H9 (cell line): ENCODE measurements at regions not wholly inside any gene's neighbourhood (a gene's known extent, or its start where the extent isn't known, plus 50 kb on each side); places are given as distances from the start of the nearest gene placed in this dataset.

Experiments
- DNase-seq: peaks from one replicate; pipeline ENCODE4 v3.0.0-alpha.2; 2017
- H2AFZ ChIP-seq: one replicate; pipeline ENCODE4 v1.6.1; 2013; ENCODE audit warnings: mild to moderate bottlenecking, low read length, control low read depth, moderate library complexity
- H2AK5ac ChIP-seq: 2 replicates; pipeline ENCODE4 v1.6.1; 2013; ENCODE audit warnings: low read length, control low read depth, mixed read lengths; ENCODE audit not compliant: insufficient read length
- H2BK120ac ChIP-seq: one replicate; pipeline ENCODE4 v1.6.1; 2013; ENCODE audit warnings: low read depth, mild to moderate bottlenecking, low read length, control low read depth, inconsistent platforms; ENCODE audit not compliant: poor library complexity, severe bottlenecking
- H2BK12ac ChIP-seq: 2 replicates; pipeline ENCODE4 v1.6.1; 2013; ENCODE audit warnings: low read length, control low read depth, mixed read lengths, low read depth; ENCODE audit not compliant: insufficient read length
- H2BK15ac ChIP-seq: 2 replicates; pipeline ENCODE4 v1.6.1; 2013; ENCODE audit warnings: low read depth, low read length, control low read depth
- H2BK20ac ChIP-seq: one replicate; pipeline ENCODE4 v1.6.1; 2013; ENCODE audit warnings: low read depth, mild to moderate bottlenecking, low read length, control low read depth, inconsistent platforms; ENCODE audit not compliant: poor library complexity, severe bottlenecking
- H2BK5ac ChIP-seq: 2 replicates; pipeline ENCODE4 v1.6.1; 2013; ENCODE audit warnings: low read length, control low read depth, mixed read lengths; ENCODE audit not compliant: insufficient read length
- H3K14ac ChIP-seq: 2 replicates; pipeline ENCODE4 v1.6.1; 2013; ENCODE audit warnings: low read length, control low read depth; ENCODE audit not compliant: insufficient read depth
- H3K18ac ChIP-seq: 2 replicates; pipeline ENCODE4 v1.6.1; 2013; ENCODE audit warnings: low read depth, mild to moderate bottlenecking, mixed read lengths, low read length, control low read depth; ENCODE audit not compliant: insufficient read length
- H3K23ac ChIP-seq: 2 replicates; pipeline ENCODE4 v1.6.1; 2013; ENCODE audit warnings: low read length, control low read depth, mixed read lengths, low read depth; ENCODE audit not compliant: insufficient read length
- H3K23me2 ChIP-seq: 2 replicates; pipeline ENCODE4 v1.6.1; 2013; ENCODE audit warnings: low read depth, mild to moderate bottlenecking, mixed read lengths, low read length, control low read depth; ENCODE audit not compliant: insufficient read length, poor library complexity, severe bottlenecking
- H3K27ac ChIP-seq: 2 replicates; pipeline ENCODE4 v1.5.1; 2013; ENCODE audit warnings: low read length, control low read depth, mixed read lengths, low read depth; ENCODE audit not compliant: insufficient read length
- H3K27me3 ChIP-seq: 2 replicates; pipeline ENCODE4 v1.6.1; 2013; ENCODE audit warnings: low read length, control low read depth, inconsistent platforms; ENCODE audit not compliant: insufficient read depth
- H3K4ac ChIP-seq: 2 replicates; pipeline ENCODE4 v1.6.1; 2013; ENCODE audit warnings: low read depth, mild to moderate bottlenecking, control low read depth, inconsistent platforms, low read length, moderate library complexity
- H3K4me1 ChIP-seq: 2 replicates; pipeline ENCODE4 v1.6.1; 2013; ENCODE audit warnings: low read length, control low read depth, inconsistent platforms; ENCODE audit not compliant: insufficient read depth
- H3K4me2 ChIP-seq: 2 replicates; pipeline ENCODE4 v1.6.1; 2013; ENCODE audit warnings: low read length, control low read depth, mixed read lengths; ENCODE audit not compliant: insufficient read length, insufficient read depth
- H3K56ac ChIP-seq: 2 replicates; pipeline ENCODE4 v1.6.1; 2013; ENCODE audit warnings: low read depth, mild to moderate bottlenecking, mixed read lengths, low read length, control low read depth; ENCODE audit not compliant: insufficient read length
- H3K79me1 ChIP-seq: 2 replicates; pipeline ENCODE4 v1.6.1; 2013; ENCODE audit warnings: low read depth, mild to moderate bottlenecking, moderate library complexity, low read length, control low read depth, inconsistent platforms; ENCODE audit not compliant: insufficient read depth, poor library complexity, severe bottlenecking
- H3K79me2 ChIP-seq: 2 replicates; pipeline ENCODE4 v1.6.1; 2013; ENCODE audit warnings: low read length, control low read depth, inconsistent platforms; ENCODE audit not compliant: insufficient read depth
- H3K9ac ChIP-seq: 2 replicates; pipeline ENCODE4 v1.6.1; 2013; ENCODE audit warnings: low read length, control low read depth, mixed read lengths; ENCODE audit not compliant: insufficient read length; ENCODE audit errors: extremely low read depth
- H3K9me3 ChIP-seq: one replicate; pipeline ENCODE4 v1.6.1; 2013; ENCODE audit warnings: low read depth, low read length, inconsistent platforms; ENCODE audit not compliant: control insufficient read depth
- H3T11ph ChIP-seq: one replicate; pipeline ENCODE4 v1.6.1; 2013; ENCODE audit warnings: mild to moderate bottlenecking, low read length, control low read depth, inconsistent platforms
- H4K20me1 ChIP-seq: one replicate; pipeline ENCODE4 v1.6.1; 2013; ENCODE audit not compliant: control insufficient read depth, insufficient read length, insufficient read depth
- H4K5ac ChIP-seq: 2 replicates; pipeline ENCODE4 v1.6.1; 2013; ENCODE audit warnings: low read depth, mild to moderate bottlenecking, mixed read lengths, low read length, control low read depth; ENCODE audit not compliant: insufficient read length
- H4K8ac ChIP-seq: replicated peaks from 2 replicates; pipeline ENCODE4 v1.6.1; 2013; ENCODE audit warnings: low read length, control low read depth, mixed read lengths, low read depth; ENCODE audit not compliant: insufficient read length
- H4K91ac ChIP-seq: 2 replicates; pipeline ENCODE4 v1.6.1; 2013; ENCODE audit warnings: low read depth, mild to moderate bottlenecking, moderate library complexity, mixed read lengths, low read length, control low read depth; ENCODE audit not compliant: insufficient read length
- H3K27ac Mint-ChIP-seq, 3 experiments: 2 replicates in 2 of 3; 3 replicates in 1 of 3; pipeline ENCODE4 v1.8.0; 2020 to 2021; ENCODE audit warnings: mixed read lengths in 3 of 3, mild to moderate bottlenecking in 1 of 3, moderate library complexity in 1 of 3
- H3K27me3 Mint-ChIP-seq: 2 replicates; pipeline ENCODE4 v1.8.0; 2021; ENCODE audit warnings: low read depth, mild to moderate bottlenecking, moderate library complexity, mixed read lengths
- H3K36me3 Mint-ChIP-seq, 3 experiments: 2 replicates in 2 of 3; 3 replicates in 1 of 3; pipeline ENCODE4 v1.8.0; 2020 to 2021; ENCODE audit warnings: low read depth in 3 of 3, mixed read lengths in 3 of 3; ENCODE audit not compliant: insufficient read depth in 1 of 3
- H3K4me1 Mint-ChIP-seq, 2 experiments: 2 replicates each; pipeline ENCODE4 v1.8.0; 2020; ENCODE audit warnings: mixed read lengths in 2 of 2
- H3K4me3 Mint-ChIP-seq, 2 experiments: 2 replicates in 1 of 2; 3 replicates in 1 of 2; pipeline ENCODE4 v1.8.0; 2020 to 2021; ENCODE audit warnings: mild to moderate bottlenecking in 2 of 2, mixed read lengths in 2 of 2, moderate library complexity in 1 of 2
- H3K9me3 Mint-ChIP-seq, 2 experiments: 2 replicates in 1 of 2; 3 replicates in 1 of 2; pipeline ENCODE4 v1.8.0; 2020; ENCODE audit warnings: mild to moderate bottlenecking in 2 of 2, mixed read lengths in 2 of 2, moderate library complexity in 1 of 2
- CTCF ChIP-seq: fragments of 200-600 bp; sonication (generic); conservative IDR thresholded peaks from 3 replicates; pipeline ENCODE4 v1.8.0; 2021; ENCODE audit warnings: antibody characterized with exemption, mild to moderate bottlenecking
- WGBS: extraction: QIAGEN DNeasy Blood & Tissue Kit; methylation state at CpG from one replicate; pipeline ENCODE4 v1.1.7; 2013; ENCODE audit warnings: missing lambda C conversion rate, low lambda C conversion rate, mixed read lengths; ENCODE audit not compliant: insufficient read length; ENCODE audit errors: extremely low coverage; 5-methylcytosine and 5-hydroxymethylcytosine counted together

GRCh38 chr11:20261526-20261925, 101.3 kb upstream of the DBX1 start:
- H3K4me1 Mint-ChIP-seq = peaks cover 0 to 4% of the 10 kb centered on the region in 2 experiments; a peak in 1 of 4 replicates
- no peak overlapping the region for H2BK5ac ChIP-seq
- no peaks in the 10 kb centered on the region for H3K23me2 ChIP-seq
- DNase-seq = no peak
- no peak overlapping the region for H3K27ac Mint-ChIP-seq
- H3K36me3 Mint-ChIP-seq = no peaks in the 10 kb centered on the region
- WGBS = no CpG with 5 or more reads among the region's 3 CpGs
- H3K4me1 ChIP-seq = no peaks in the 10 kb centered on the region
- no peak for TF ChIP-seq CTCF
- H3K23ac ChIP-seq = no peak overlapping the region
- no peak overlapping the region for H3K56ac ChIP-seq
- no peak overlapping the region for H4K8ac ChIP-seq
- H3K4me3 Mint-ChIP-seq = no peak overlapping the region
- no peak overlapping the region for H4K91ac ChIP-seq
- H3K14ac ChIP-seq = no peak overlapping the region
- H3K27me3 ChIP-seq = no peaks in the 10 kb centered on the region
- H2BK15ac ChIP-seq = no peak overlapping the region
- no peak overlapping the region for H3K9ac ChIP-seq
- H3K9me3 Mint-ChIP-seq = no peaks in the 10 kb centered on the region
- H4K20me1 ChIP-seq = no peaks in the 10 kb centered on the region
- no peaks in the 10 kb centered on the region for H3K9me3 ChIP-seq
- H3K27me3 Mint-ChIP-seq = no peaks in the 10 kb centered on the region; the same call in 1 of the 2 replicates
- H2BK120ac ChIP-seq = no peak overlapping the region
- no peak overlapping the region for H2BK12ac ChIP-seq
- H2BK20ac ChIP-seq = no peak overlapping the region
- no peak overlapping the region for H3K27ac ChIP-seq
- H3K79me1 ChIP-seq = no peaks in the 10 kb centered on the region
- no peak overlapping the region for H3T11ph ChIP-seq
- H2AK5ac ChIP-seq = no peak overlapping the region
- H4K5ac ChIP-seq = no peak overlapping the region
- H3K4me2 ChIP-seq = no peak overlapping the region
- H3K4ac ChIP-seq = no peak overlapping the region
- H3K18ac ChIP-seq = no peak overlapping the region
- no peaks in the 10 kb centered on the region for H3K79me2 ChIP-seq
- no peak overlapping the region for H2AFZ ChIP-seq
